SH-SY5Y (cell line): ENCODE measurements at regions not wholly inside any gene's neighbourhood (a gene's known extent, or its start where the extent isn't known, plus 50 kb on each side); places are given as distances from the start of the nearest gene placed in this dataset.

Experiments used
- GATA2 ChIP-seq: IDR thresholded peaks from 2 replicates; pipeline ENCODE4 v1.6.1; 2011; ENCODE audit warnings: mild to moderate bottlenecking, low read depth, low read length
- GATA3 ChIP-seq: IDR thresholded peaks from 2 replicates; pipeline ENCODE4 v1.6.1; 2011; ENCODE audit warnings: low read depth, mild to moderate bottlenecking, low read length, moderate library complexity

DNA sequence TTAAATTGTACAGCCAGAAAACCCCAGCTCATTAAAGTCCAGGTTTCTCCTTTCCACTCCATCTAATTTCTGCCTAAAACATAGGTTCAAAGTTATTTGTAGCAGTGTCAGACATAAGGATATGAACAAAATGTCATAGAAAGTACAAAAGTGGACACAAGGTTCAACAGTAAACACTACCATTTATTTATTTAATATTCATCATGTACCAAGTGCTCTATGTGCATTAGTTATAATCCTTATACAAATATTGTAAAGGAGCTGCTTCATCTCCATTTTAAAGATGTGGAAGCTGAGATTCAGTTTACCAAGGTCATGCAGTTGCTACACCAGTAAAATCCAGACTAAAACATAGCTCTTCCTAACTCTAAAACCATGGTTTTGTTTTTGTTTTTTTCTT, 52.0 kb upstream of the CDK1 start:
- TF ChIP-seq GATA2 (no peak), GATA3 (no peak)
